ENCODE measurements at regions not wholly inside any gene's neighbourhood (a gene's known extent, or its start where the extent isn't known, plus 50 kb on each side); places are given as distances from the start of the nearest gene placed in this dataset.

DNA sequence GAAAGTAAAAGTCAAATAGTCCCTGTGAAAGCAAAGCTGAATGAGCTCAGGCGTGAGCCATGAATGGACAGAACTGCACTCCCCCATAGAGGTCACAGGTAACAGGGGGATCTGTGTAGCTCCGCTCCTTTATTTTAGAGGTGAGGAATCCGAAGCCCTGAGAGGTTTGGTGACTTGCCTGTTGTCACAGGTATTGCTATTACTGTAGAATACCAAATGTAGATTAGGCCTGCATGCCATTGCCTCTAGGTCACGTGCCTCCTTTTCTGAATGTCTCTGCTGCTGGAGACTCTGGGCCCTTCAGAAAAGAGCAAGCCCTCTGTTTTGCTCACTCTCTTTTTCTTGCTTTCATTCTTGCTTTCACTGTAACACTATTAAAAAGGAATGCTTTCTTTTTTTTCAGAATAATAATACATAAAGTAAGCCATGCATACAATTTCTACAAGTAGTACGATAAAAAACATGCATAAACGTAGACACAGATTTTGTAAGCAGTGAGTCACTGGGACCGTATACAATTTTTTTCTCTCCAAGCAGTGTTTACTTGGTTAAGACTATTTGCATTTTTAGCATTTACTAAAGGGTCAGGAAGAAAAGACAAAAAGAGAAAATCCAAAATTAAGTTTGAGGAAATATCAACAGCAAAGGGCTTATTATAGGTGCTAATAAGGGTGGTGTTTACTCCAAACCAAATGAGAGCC, 568.7 kb upstream of the ADAMTS16 start:
- TF ChIP-seq, protein P1, sequence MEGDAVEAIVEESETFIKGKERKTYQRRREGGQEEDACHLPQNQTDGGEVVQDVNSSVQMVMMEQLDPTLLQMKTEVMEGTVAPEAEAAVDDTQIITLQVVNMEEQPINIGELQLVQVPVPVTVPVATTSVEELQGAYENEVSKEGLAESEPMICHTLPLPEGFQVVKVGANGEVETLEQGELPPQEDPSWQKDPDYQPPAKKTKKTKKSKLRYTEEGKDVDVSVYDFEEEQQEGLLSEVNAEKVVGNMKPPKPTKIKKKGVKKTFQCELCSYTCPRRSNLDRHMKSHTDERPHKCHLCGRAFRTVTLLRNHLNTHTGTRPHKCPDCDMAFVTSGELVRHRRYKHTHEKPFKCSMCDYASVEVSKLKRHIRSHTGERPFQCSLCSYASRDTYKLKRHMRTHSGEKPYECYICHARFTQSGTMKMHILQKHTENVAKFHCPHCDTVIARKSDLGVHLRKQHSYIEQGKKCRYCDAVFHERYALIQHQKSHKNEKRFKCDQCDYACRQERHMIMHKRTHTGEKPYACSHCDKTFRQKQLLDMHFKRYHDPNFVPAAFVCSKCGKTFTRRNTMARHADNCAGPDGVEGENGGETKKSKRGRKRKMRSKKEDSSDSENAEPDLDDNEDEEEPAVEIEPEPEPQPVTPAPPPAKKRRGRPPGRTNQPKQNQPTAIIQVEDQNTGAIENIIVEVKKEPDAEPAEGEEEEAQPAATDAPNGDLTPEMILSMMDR (IDR thresholded peaks at IDR 0.05) = no peak
- TF ChIP-seq POLR2A (IDR thresholded peaks at IDR 0.05) (no peak), POLR2AphosphoS5 (IDR thresholded peaks at IDR 0.05) (no peak), EP300 (IDR thresholded peaks at IDR 0.05) (no peak)
